ENCODE measurements at regions not wholly inside any gene's neighbourhood (a gene's known extent, or its start where the extent isn't known, plus 50 kb on each side); places are given as distances from the start of the nearest gene placed in this dataset.
"Not testable (repeated sequence)": the region's sequence is repeated elsewhere in the genome, so short reads cannot be mapped to it uniquely, and the experiment has no call there.

GRCh38 chr5:91474201-91474600, 91.1 kb upstream of the ARRDC3 start:
- H3K4me3 Mint-ChIP-seq: no peak overlapping the region
- ATAC-seq (no peak), DNase-seq (no peak)
- H3K4me1 Mint-ChIP-seq: peaks cover 7% of the 10 kb centered on the region
- no peaks in the 10 kb centered on the region for H3K27me3 Mint-ChIP-seq
- H3K9me3 Mint-ChIP-seq (ENCODE audit: low read depth): no peaks in the 10 kb centered on the region
- POLR2A ChIA-PET: no interaction called here
- no peaks in the 10 kb centered on the region for H3K36me3 Mint-ChIP-seq (ENCODE audit: low read depth)
- CTCF ChIA-PET: interaction anchor here (2.1 kb wide), 1 partner anchor 22 kb away, joined by 4 read pairs; no protein-coding TSS in a partner anchor
- no peak overlapping the region for H3K27ac Mint-ChIP-seq
- intact Hi-C loops (cut with DNase I, micrococcal nuclease): no loop called here

DNA sequence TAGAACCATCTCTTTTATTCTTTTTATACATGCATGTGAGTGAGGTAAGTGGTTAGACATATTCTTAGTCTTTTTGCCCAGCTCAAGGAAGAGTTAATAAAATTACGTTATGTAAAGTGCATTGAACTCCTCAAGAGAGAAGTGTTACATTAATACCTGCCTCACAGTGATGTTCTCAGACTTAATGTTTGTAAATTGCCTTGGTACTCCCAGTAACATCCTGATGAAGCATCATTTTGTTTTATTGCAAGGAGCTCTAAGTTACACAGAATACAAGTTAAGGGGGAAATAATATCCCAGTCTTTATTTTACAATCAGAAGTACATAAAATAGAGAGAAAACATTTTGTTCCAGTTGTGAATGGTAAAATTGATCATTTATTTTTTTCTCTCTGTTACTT, 89.5 kb upstream of the ARRDC3 start:
- H3K36me3 Mint-ChIP-seq (ENCODE audit: low read depth): no peaks in the 10 kb centered on the region
- DNase-seq (no peak), ATAC-seq (no peak)
- ChIA-PET CTCF (no interaction called here), POLR2A (no interaction called here)
- peaks cover 5% of the 10 kb centered on the region for H3K27me3 Mint-ChIP-seq
- no peak overlapping the region for H3K27ac Mint-ChIP-seq
- H3K4me3 Mint-ChIP-seq: no peak overlapping the region
- intact Hi-C loops (cut with DNase I, micrococcal nuclease): no loop called here
- H3K9me3 Mint-ChIP-seq (ENCODE audit: low read depth): no peaks in the 10 kb centered on the region
- H3K4me1 Mint-ChIP-seq: peaks cover 15% of the 10 kb centered on the region

DNA sequence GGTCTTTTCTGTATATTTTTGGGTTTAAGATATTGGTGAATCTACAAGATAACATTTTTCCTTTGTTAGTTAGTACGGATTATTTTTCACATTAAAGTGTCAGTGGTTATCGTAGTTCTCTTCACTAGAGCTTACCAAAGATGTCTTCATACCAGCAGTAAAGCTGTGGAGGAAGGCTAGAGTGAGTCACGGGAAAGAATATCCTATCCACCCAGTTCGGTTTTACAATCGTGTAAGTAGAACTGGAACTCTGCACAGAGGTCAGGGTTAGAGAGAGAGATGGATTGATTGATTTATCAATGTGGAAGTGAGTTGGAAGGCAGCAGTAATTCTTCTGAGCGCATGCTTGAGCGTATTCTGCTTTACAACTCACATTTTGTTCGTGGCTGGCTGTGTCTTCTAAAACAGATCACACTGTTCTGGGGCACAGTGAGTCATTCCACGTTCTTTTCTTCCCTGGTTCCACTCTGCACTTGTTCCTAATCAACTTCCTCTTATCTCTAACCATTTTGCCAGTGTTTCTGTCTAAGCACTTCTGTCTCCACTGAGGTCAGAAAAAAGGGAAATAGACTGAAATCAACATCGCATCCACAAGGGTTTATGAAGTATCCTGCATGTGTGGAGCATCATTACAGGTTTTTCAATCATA, 86.5 kb upstream of the ARRDC3 start:
- H3K4me3 Mint-ChIP-seq: no peak overlapping the region
- no peaks in the 10 kb centered on the region for H3K9me3 Mint-ChIP-seq (ENCODE audit: low read depth)
- H3K4me1 Mint-ChIP-seq: peaks cover 15% of the 10 kb centered on the region
- no peak overlapping the region for H3K27ac Mint-ChIP-seq
- no peak for DNase-seq
- POLR2A ChIA-PET: no interaction called here
- peaks cover 5% of the 10 kb centered on the region for H3K27me3 Mint-ChIP-seq
- ATAC-seq: no peak
- intact Hi-C loops (cut with DNase I, micrococcal nuclease): no loop called here
- CTCF ChIA-PET: no interaction called here
- no peaks in the 10 kb centered on the region for H3K36me3 Mint-ChIP-seq (ENCODE audit: low read depth)

DNA sequence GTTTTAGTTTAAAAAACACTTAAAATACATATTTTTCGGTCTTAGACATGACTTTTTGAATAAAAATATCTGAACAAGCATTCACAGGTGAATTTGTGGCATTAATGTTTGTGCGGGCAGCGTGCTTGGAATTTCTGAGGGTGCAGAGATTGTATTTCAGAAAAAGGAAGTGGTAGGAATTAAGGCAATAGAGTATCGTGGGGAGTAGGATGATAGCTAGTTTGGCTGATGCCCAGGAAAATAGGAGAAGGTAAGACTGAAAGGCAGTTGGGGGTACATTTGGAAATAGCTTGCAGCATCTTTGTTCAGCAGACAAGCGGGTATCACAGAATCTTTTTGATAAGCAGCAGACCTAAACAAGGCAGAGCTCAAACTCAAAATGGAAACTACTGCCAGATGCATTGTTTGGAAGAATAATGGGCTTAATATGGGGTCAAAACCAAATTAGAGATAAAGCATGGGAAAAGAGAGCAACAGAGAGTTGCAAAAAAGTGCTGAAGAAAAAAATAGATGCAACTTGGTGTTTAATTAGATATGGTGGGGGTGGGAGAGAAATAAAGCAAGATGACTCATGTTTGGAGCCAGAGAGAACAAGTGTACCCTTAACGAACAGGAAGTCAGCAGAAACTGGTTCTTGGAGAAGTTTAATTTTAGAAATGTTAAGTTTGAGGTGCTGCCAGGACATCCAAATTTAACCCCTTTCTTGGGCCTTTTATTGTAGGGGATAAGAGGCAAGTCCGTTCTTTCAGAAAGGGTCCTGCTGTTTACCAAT, 85.7 kb upstream of the ARRDC3 start:
- CTCF ChIA-PET: no interaction called here
- H3K9me3 Mint-ChIP-seq (ENCODE audit: low read depth): no peaks in the 10 kb centered on the region
- H3K27me3 Mint-ChIP-seq: peaks cover 5% of the 10 kb centered on the region
- H3K4me3 Mint-ChIP-seq: no peak overlapping the region
- intact Hi-C loops (cut with DNase I, micrococcal nuclease): no loop called here
- H3K36me3 Mint-ChIP-seq (ENCODE audit: low read depth): no peaks in the 10 kb centered on the region
- peaks cover 15% of the 10 kb centered on the region for H3K4me1 Mint-ChIP-seq
- POLR2A ChIA-PET: no interaction called here
- ATAC-seq (no peak), DNase-seq (no peak)
- no peak overlapping the region for H3K27ac Mint-ChIP-seq

- ATAC-seq (no peak), DNase-seq (no peak)
- ChIA-PET CTCF (no interaction called here), POLR2A (no interaction called here)
- Mint-ChIP-seq H3K36me3 (ENCODE audit: low read depth) (no peaks in the 10 kb centered on the region), H3K4me1 (peaks cover 15% of the 10 kb centered on the region), H3K27me3 (peaks cover 5% of the 10 kb centered on the region), H3K4me3 (no peak overlapping the region), H3K9me3 (ENCODE audit: low read depth) (peaks cover 4% of the 10 kb centered on the region), H3K27ac (no peak overlapping the region)
- intact Hi-C loops (cut with DNase I, micrococcal nuclease): no loop called here
Measured at GRCh38 chr5:91464886-91465646, 81.9 kb upstream of the ARRDC3 start.

- H3K4me3 Mint-ChIP-seq: no peak overlapping the region
- no peaks in the 10 kb centered on the region for H3K27me3 Mint-ChIP-seq
- ChIA-PET POLR2A (no interaction called here), CTCF (no interaction called here)
- no peak overlapping the region for H3K27ac Mint-ChIP-seq
- intact Hi-C loops (cut with DNase I, micrococcal nuclease): no loop called here
- ATAC-seq: no peak
- DNase-seq: no peak
- H3K4me1 Mint-ChIP-seq: no peaks in the 10 kb centered on the region
- peaks cover 4% of the 10 kb centered on the region for H3K9me3 Mint-ChIP-seq (ENCODE audit: low read depth)
- no peaks in the 10 kb centered on the region for H3K36me3 Mint-ChIP-seq (ENCODE audit: low read depth)
Measured at GRCh38 chr5:91457681-91458058, 74.6 kb upstream of the ARRDC3 start.

- no peak overlapping the region for H3K4me3 Mint-ChIP-seq
- POLR2A ChIA-PET: no interaction called here
- H3K36me3 Mint-ChIP-seq (ENCODE audit: low read depth): no peaks in the 10 kb centered on the region
- H3K4me1 Mint-ChIP-seq: no peaks in the 10 kb centered on the region
- DNase-seq: no peak
- ATAC-seq: no peak
- CTCF ChIA-PET: no interaction called here
- intact Hi-C loops (cut with DNase I, micrococcal nuclease): no loop called here
- H3K9me3 Mint-ChIP-seq (ENCODE audit: low read depth): peaks cover 4% of the 10 kb centered on the region
- H3K27ac Mint-ChIP-seq: no peak overlapping the region
- no peaks in the 10 kb centered on the region for H3K27me3 Mint-ChIP-seq
Measured at GRCh38 chr5:91456928-91457680, 74.0 kb upstream of the ARRDC3 start.

GRCh38 chr5:91449083-91449482, 66.0 kb upstream of the ARRDC3 start:
- Mint-ChIP-seq H3K4me1 (peaks cover under 1% of the 10 kb centered on the region), H3K27ac (no peak overlapping the region), H3K36me3 (ENCODE audit: low read depth) (no peaks in the 10 kb centered on the region), H3K9me3 (ENCODE audit: low read depth) (peaks cover 3% of the 10 kb centered on the region), H3K27me3 (no peaks in the 10 kb centered on the region), H3K4me3 (no peak overlapping the region)
- intact Hi-C loops (cut with DNase I, micrococcal nuclease): no loop called here
- CTCF ChIA-PET: no interaction called here
- POLR2A ChIA-PET: no interaction called here
- ATAC-seq: no peak
- no peak for DNase-seq

GRCh38 chr5:91448079-91448478, 65.0 kb upstream of the ARRDC3 start:
- H3K27ac Mint-ChIP-seq; H3K27me3 Mint-ChIP-seq; H3K4me1 Mint-ChIP-seq; POLR2A ChIA-PET; ATAC-seq; intact Hi-C loops (cut with DNase I, micrococcal nuclease); H3K36me3 Mint-ChIP-seq (ENCODE audit: low read depth); H3K9me3 Mint-ChIP-seq (ENCODE audit: low read depth); DNase-seq; H3K4me3 Mint-ChIP-seq: not testable (repeated sequence)
- CTCF ChIA-PET: interaction anchor here (0.6 kb wide), 1 partner anchor 505 kb away, joined by 3 read pairs; no protein-coding TSS in a partner anchor

- H3K27me3 Mint-ChIP-seq; DNase-seq; H3K36me3 Mint-ChIP-seq (ENCODE audit: low read depth); intact Hi-C loops (cut with DNase I, micrococcal nuclease); H3K9me3 Mint-ChIP-seq (ENCODE audit: low read depth); H3K4me3 Mint-ChIP-seq; ATAC-seq; H3K27ac Mint-ChIP-seq; H3K4me1 Mint-ChIP-seq; POLR2A ChIA-PET: not testable (repeated sequence)
- CTCF ChIA-PET: interaction anchor here (0.7 kb wide), 1 partner anchor 20 kb away, joined by 4 read pairs; no protein-coding TSS in a partner anchor
Measured at GRCh38 chr5:91446880-91447279, 63.8 kb upstream of the ARRDC3 start.

GRCh38 chr5:91443761-91444467, 60.8 kb upstream of the ARRDC3 start:
- Mint-ChIP-seq H3K4me3 (no peak overlapping the region), H3K4me1 (peaks cover 2% of the 10 kb centered on the region), H3K9me3 (ENCODE audit: low read depth) (peaks cover 3% of the 10 kb centered on the region), H3K36me3 (ENCODE audit: low read depth) (no peaks in the 10 kb centered on the region), H3K27me3 (no peaks in the 10 kb centered on the region), H3K27ac (no peak overlapping the region)
- CTCF ChIA-PET: interaction anchor here (0.6 to 0.7 kb wide), 2 partner anchors 11 to 12 kb away, joined by 3 to 4 read pairs; no protein-coding TSS in a partner anchor
- ATAC-seq: peak; percentile 44
- intact Hi-C loops (cut with DNase I, micrococcal nuclease): no loop called here
- POLR2A ChIA-PET: no interaction called here
- DNase-seq: no peak

Measured in activated CD4-positive, alpha-beta T cell treated with anti-CD3 and anti-CD28 coated beads for 36 hours (primary cell).